ENCODE measurements at regions not wholly inside any gene's neighbourhood (a gene's known extent, or its start where the extent isn't known, plus 50 kb on each side); places are given as distances from the start of the nearest gene placed in this dataset.

DNA sequence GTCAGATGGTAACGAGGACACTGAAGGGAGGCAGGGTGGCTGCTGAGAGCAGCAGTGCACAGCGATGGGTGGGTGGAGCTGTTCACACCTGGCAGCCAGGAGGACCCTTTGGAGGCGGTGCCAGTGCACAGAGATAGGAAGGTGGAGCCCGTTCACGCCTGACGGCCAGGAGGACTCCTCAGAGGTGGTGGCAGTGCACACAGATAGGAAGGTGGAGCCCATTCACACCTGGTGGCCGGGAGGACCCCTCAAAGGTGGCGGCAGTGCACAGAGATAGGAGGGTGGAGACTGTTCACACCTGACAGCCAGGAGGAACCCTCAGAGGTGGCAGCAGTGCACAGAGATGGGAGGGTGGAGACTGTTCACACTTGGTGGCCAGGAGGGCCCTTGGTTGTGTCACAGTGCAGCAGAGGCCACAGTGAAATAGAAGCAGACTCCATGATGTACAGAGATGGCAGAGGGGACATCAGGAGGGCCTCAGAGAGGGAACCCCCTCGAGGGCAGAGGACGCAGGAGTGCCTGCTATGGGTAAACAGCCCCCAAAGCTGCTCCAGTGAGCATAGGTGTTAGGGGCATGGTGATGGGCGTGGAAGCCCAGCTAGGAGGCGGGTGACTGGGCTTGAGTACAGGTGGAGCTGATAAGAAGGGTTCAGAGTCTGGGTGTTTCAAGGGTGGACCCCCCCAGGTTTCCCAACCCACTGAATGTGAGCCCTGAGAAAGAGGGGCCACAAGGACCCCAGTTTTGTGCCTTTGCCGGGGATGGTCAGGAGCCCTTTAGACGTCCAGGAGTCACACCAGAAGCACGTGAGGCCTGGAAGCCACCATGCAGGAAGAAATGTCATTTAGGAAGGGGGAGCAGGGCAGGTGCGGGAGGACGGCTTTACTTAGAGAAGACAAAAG, 566.7 kb downstream of the BRD1 start:
- TF ChIP-seq, protein P1, sequence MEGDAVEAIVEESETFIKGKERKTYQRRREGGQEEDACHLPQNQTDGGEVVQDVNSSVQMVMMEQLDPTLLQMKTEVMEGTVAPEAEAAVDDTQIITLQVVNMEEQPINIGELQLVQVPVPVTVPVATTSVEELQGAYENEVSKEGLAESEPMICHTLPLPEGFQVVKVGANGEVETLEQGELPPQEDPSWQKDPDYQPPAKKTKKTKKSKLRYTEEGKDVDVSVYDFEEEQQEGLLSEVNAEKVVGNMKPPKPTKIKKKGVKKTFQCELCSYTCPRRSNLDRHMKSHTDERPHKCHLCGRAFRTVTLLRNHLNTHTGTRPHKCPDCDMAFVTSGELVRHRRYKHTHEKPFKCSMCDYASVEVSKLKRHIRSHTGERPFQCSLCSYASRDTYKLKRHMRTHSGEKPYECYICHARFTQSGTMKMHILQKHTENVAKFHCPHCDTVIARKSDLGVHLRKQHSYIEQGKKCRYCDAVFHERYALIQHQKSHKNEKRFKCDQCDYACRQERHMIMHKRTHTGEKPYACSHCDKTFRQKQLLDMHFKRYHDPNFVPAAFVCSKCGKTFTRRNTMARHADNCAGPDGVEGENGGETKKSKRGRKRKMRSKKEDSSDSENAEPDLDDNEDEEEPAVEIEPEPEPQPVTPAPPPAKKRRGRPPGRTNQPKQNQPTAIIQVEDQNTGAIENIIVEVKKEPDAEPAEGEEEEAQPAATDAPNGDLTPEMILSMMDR (conservative IDR thresholded peaks at IDR 0.05; ENCODE audit: low read length), result no peak
- TF ChIP-seq EZH2phosphoT487 (IDR thresholded peaks at IDR 0.05; ENCODE audit: borderline replicate concordance), result no peak
